ENCODE measurements at regions not wholly inside any gene's neighbourhood (a gene's known extent, or its start where the extent isn't known, plus 50 kb on each side); places are given as distances from the start of the nearest gene placed in this dataset.

DNA sequence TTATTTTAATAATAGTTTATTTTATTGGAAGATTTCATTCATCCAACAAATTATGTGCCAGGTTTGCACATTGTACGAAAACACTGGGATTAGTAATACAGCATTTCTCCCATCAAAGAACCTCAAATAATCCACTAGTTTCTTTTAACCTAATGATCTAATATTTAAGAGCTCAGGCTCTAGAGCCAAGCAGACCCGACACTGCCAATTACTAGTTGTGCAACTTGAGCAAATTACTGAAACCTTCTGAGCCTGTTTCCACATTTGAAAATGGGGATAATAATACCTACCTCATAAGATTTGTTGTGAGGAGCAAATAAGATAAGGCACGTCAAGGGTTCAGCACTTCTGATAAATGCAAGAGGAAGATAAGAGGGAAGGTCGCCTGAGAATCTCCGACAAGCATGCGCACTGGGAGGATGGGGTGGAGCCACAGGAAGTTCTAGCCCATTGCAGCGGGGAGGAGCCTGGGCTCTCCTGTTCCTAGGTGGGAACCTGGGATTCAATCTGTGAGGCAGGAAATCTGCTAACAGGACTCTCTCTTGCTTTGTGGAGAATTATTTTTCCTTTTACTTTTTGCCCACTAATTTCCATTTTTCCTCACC is 141.5 kb upstream of the SMAD1 start:
- no TSS peak for BruUV-seq (replicated peaks)
- no peak overlapping the region for H3K27ac ChIP-seq (ENCODE audit: control insufficient read depth, insufficient read depth)
- no peaks in the 10 kb centered on the region for H3K4me1 ChIP-seq (ENCODE audit: control insufficient read depth, insufficient read depth, low read length)
- ATAC-seq (no peak), DNase-seq (ENCODE audit: low read depth, low spot score) (no peak), FAIRE-seq (no peak)
- intact Hi-C loops (cut with micrococcal nuclease; ENCODE audit: unreplicated experiment) (no loop called here), in situ Hi-C loops (cut with MboI) (no loop called here)
- H4K20me1 ChIP-seq (ENCODE audit: control insufficient read depth, insufficient read depth), result no peaks in the 10 kb centered on the region
- no peak overlapping the region for H3K4me3 ChIP-seq
- SMC1A ChIA-PET (ENCODE audit: uncharacterized antibody, unreplicated experiment), result no interaction called here
- TF ChIP-seq ESRRA (IDR thresholded peaks at IDR 0.05; ENCODE audit: low read length) (no peak), CEBPB (IDR thresholded peaks at IDR 0.05; ENCODE audit: borderline replicate concordance in 1 of 2, low read depth in 2 of 2, low read length in 2 of 2) (no peak), HDAC6 (IDR thresholded peaks at IDR 0.05; ENCODE audit: unreplicated experiment) (no peak), STAT1 (conservative IDR thresholded peaks at IDR 0.05) (no peak), RAD51 (IDR thresholded peaks at IDR 0.05) (no peak), SIX5 (IDR thresholded peaks at IDR 0.05; ENCODE audit: low read depth, low read length, severe bottlenecking) (no peak), BRCA1 (IDR thresholded peaks at IDR 0.05; ENCODE audit: low read depth, low read length) (no peak), EGR1 (IDR thresholded peaks at IDR 0.05; ENCODE audit: borderline replicate concordance in 1 of 2, low read depth in 2 of 2, low read length in 2 of 2) (no peak)
- TF ChIP-seq, protein P1, sequence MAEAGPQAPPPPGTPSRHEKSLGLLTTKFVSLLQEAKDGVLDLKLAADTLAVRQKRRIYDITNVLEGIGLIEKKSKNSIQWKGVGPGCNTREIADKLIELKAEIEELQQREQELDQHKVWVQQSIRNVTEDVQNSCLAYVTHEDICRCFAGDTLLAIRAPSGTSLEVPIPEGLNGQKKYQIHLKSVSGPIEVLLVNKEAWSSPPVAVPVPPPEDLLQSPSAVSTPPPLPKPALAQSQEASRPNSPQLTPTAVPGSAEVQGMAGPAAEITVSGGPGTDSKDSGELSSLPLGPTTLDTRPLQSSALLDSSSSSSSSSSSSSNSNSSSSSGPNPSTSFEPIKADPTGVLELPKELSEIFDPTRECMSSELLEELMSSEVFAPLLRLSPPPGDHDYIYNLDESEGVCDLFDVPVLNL (IDR thresholded peaks at IDR 0.05; ENCODE audit: low read depth, low read length), result no peak
- H3K9me3 ChIP-seq (replicated peaks; ENCODE audit: control insufficient read depth, insufficient read depth, low read length), result no peaks in the 10 kb centered on the region
- H3K4me2 ChIP-seq (ENCODE audit: control insufficient read depth, insufficient read depth), result no peak overlapping the region
- no peaks in the 10 kb centered on the region for H3K27me3 ChIP-seq (replicated peaks in 1 of 2; ENCODE audit: control insufficient read depth in 2 of 2, insufficient read depth in 2 of 2, low read length in 1 of 2)
- CTCF ChIA-PET, result no interaction called here
- WGBS (ENCODE audit: insufficient coverage, insufficient replicate concordance, low lambda C conversion rate, missing lambda C conversion rate), result 84% methylated on average over 7 of the region's 7 CpGs
- RAD21 ChIA-PET (ENCODE audit: unreplicated experiment), result no interaction called here
- POLR2A ChIA-PET, result no interaction called here
- H3K36me3 ChIP-seq (ENCODE audit: control insufficient read depth in 2 of 2, insufficient read depth in 2 of 2, low read length in 1 of 2), result no peaks in the 10 kb centered on the region
- no peak overlapping the region for H2AFZ ChIP-seq (ENCODE audit: control insufficient read depth, low read depth, low read length)
- H3K79me2 ChIP-seq (ENCODE audit: control insufficient read depth, insufficient read depth, low read length), result no peaks in the 10 kb centered on the region
- no peak overlapping the region for H3K9ac ChIP-seq (ENCODE audit: control insufficient read depth, insufficient read depth, low read length)

All from GM12878 (cell line).